PC-9 (cell line): ENCODE measurements at regions not wholly inside any gene's neighbourhood (a gene's known extent, or its start where the extent isn't known, plus 50 kb on each side); places are given as distances from the start of the nearest gene placed in this dataset.

ENCODE experiments used
- BruUV-seq: library from RNA; stranded (reverse); fragments of 400-500 nt; replicated peaks from 2 replicates; lab custom pipeline; 2021; lab: Mats Ljungman, UMichigan
- CTCF ChIA-PET: fragments of 300-600 bp; sonication (Branson Sonifier 250); formaldehyde crosslinking; loops from one replicate; lab custom pipeline; 2022; ENCODE audit warnings: antibody characterized with exemption; lab: Charles Lee
- POLR2A ChIA-PET: fragments of 300-600 bp; sonication (Branson Sonifier 250); formaldehyde crosslinking; loops from one replicate; lab custom pipeline; 2022; ENCODE audit warnings: antibody characterized with exemption; ENCODE audit not compliant: unreplicated experiment; lab: Charles Lee
- DNase-seq, 2 experiments: peaks; one replicate each; pipeline versions ENCODE4 v3.0.0 to v3.0.0-alpha.2; 2015 to 2022; ENCODE audit warnings: mixed read lengths in 1 of 2
- H2AFZ ChIP-seq: fragments of 200-600 bp; sonication (generic); 2 replicates; pipeline ENCODE4 v1.8.1; 2017; ENCODE audit warnings: antibody characterized with exemption
- H3F3A ChIP-seq: fragments of 200-600 bp; sonication (generic); 2 replicates; pipeline ENCODE4 v1.8.1; 2017; ENCODE audit warnings: antibody characterized with exemption, mild to moderate bottlenecking, low read depth; ENCODE audit not compliant: insufficient read depth
- H3K27ac ChIP-seq: fragments of 200-600 bp; sonication (generic); 2 replicates; pipeline ENCODE4 v1.6.1; 2016; ENCODE audit warnings: mixed run types
- H3K27me3 ChIP-seq: fragments of 200-600 bp; sonication (generic); 2 replicates; pipeline ENCODE4 v1.6.1; 2016; ENCODE audit warnings: low read depth, mixed run types; ENCODE audit not compliant: insufficient read depth
- H3K36me3 ChIP-seq: fragments of 200-600 bp; sonication (generic); 2 replicates; pipeline ENCODE4 v1.6.1; 2016; ENCODE audit warnings: low read depth, mixed run types
- H3K4me1 ChIP-seq: fragments of 200-600 bp; sonication (generic); replicated peaks from 2 replicates; pipeline ENCODE4 v1.6.1; 2016; ENCODE audit warnings: mixed run types; ENCODE audit not compliant: insufficient read depth
- H3K4me2 ChIP-seq: fragments of 200-600 bp; sonication (generic); 2 replicates; pipeline ENCODE4 v1.6.1; 2017; ENCODE audit warnings: mixed run types
- H3K4me3 ChIP-seq: fragments of 200-600 bp; sonication (generic); 2 replicates; pipeline ENCODE4 v1.6.1; 2016; ENCODE audit warnings: mixed run types
- H3K79me2 ChIP-seq: fragments of 200-600 bp; sonication (generic); 2 replicates; pipeline ENCODE4 v1.6.1; 2017; ENCODE audit warnings: low read depth, mixed run types
- H3K9me2 ChIP-seq: fragments of 200-600 bp; sonication (generic); 2 replicates; pipeline ENCODE4 v1.8.1; 2017; ENCODE audit warnings: mild to moderate bottlenecking; ENCODE audit not compliant: insufficient read depth
- H3K9me3 ChIP-seq: fragments of 200-600 bp; sonication (generic); 2 replicates; pipeline ENCODE4 v1.8.1; 2016; ENCODE audit warnings: low read depth; ENCODE audit not compliant: insufficient read depth
- H4K20me1 ChIP-seq: fragments of 200-600 bp; sonication (generic); 2 replicates; pipeline ENCODE4 v1.8.1; 2017; ENCODE audit not compliant: insufficient read depth
- EZH2 ChIP-seq: fragments of 200-600 bp; sonication (generic); IDR thresholded peaks from 2 replicates; pipeline ENCODE4 v1.8.0; 2017; ENCODE audit warnings: antibody characterized with exemption, low read depth
- intact Hi-C: fragments of 100-400 bp; cut with micrococcal nuclease; formaldehyde crosslinking; loops from one replicate; pipeline ENCODE4 v1.10.0; 2022; ENCODE audit not compliant: unreplicated experiment
- TF ChIP-seq, protein P1 (sequence below): fragments of 200-600 bp; sonication (generic); conservative IDR thresholded peaks from 2 replicates; pipeline ENCODE4 v1.6.1; 2017; ENCODE audit warnings: mixed run types, antibody characterized with exemption, mild to moderate bottlenecking, moderate library complexity

DNA sequence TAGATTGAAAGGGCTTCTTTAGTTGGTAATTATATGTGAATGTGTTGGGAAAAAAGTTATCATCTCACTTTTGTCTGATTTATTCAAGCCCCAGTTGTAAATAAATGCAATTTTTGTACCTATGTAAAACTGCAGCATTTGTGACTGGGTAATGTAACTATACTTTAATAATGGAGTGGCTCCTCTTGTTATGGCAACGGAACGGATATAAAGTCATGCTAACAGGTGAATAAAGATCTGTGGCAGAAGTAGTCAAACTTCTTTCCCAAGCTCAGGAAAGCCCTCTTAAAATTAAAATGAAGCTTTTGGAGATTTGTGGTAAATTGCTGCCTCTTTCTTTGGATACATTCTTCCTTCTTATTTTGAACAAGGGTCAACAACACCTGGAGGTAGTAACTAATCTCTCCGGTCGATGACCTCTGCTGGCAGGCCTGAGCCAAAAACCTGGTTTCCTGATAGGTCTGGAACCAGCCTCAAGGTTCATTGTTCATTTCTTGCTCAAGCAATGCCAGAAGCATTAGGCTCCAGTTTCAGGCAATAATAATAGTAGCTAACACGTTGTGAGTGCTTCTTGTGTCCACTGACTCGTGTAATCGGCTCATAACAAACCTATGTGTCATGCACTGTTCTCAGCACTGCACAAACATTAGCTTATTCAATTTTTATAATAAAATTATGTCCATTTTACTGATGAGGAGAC lies 313.4 kb upstream of the DACH1 start:
- Histone ChIP-seq H3K4me1 (0 out of 2 replicates have a peak, but pooled peaks cover 6% of the 10 kb centered on the region), H3K27me3 (no peaks in the 10 kb centered on the region), H3K27ac (no peak overlapping the region), H3K4me2 (no peak overlapping the region), H4K20me1 (peaks cover 2% of the 10 kb centered on the region; the same call in 1 of the 2 replicates), H3K9me2 (no peaks in the 10 kb centered on the region), H3F3A (no peaks in the 10 kb centered on the region), H3K4me3 (no peak overlapping the region), H3K36me3 (no peaks in the 10 kb centered on the region), H2AFZ (peak overlapping the region; percentile 10; the same call in 1 of the 2 replicates), H3K79me2 (no peaks in the 10 kb centered on the region), H3K9me3 (no peaks in the 10 kb centered on the region; the same call in 1 of the 2 replicates)
- CTCF ChIA-PET = no interaction called here
- TF ChIP-seq, protein P1, sequence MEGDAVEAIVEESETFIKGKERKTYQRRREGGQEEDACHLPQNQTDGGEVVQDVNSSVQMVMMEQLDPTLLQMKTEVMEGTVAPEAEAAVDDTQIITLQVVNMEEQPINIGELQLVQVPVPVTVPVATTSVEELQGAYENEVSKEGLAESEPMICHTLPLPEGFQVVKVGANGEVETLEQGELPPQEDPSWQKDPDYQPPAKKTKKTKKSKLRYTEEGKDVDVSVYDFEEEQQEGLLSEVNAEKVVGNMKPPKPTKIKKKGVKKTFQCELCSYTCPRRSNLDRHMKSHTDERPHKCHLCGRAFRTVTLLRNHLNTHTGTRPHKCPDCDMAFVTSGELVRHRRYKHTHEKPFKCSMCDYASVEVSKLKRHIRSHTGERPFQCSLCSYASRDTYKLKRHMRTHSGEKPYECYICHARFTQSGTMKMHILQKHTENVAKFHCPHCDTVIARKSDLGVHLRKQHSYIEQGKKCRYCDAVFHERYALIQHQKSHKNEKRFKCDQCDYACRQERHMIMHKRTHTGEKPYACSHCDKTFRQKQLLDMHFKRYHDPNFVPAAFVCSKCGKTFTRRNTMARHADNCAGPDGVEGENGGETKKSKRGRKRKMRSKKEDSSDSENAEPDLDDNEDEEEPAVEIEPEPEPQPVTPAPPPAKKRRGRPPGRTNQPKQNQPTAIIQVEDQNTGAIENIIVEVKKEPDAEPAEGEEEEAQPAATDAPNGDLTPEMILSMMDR = no peak
- no peak for TF ChIP-seq EZH2
- peak; percentile 29 to 74 for DNase-seq
- POLR2A ChIA-PET = interaction anchor here (0.5 kb wide), 1 partner anchor 15 kb away, joined by 3 read pairs; no protein-coding TSS in a partner anchor
- no TSS peak for BruUV-seq
- intact Hi-C loops = no loop called here

DNA sequence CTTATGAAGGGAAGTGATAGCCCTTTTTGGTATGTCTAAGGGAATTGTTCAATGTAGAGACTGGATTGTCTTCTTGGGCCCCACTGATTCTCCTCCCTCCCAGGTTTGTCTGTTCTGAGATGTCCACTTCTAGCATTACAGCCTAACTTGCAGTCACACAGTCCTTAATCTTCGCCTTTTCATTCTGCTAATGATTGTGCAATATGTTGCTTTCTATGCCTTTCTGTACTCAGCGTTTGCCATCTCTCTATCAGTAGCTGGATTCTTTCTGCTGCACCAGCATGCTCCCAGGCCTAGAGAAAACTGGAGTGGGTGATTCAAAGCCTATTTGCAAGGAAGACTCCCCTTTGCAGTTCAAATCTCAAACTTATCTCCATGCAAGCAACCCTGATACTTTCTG lies 307.5 kb upstream of the DACH1 start:
- H3K27me3 ChIP-seq = no peaks in the 10 kb centered on the region
- H3K9me2 ChIP-seq = no peaks in the 10 kb centered on the region
- no peaks in the 10 kb centered on the region for H3F3A ChIP-seq
- no peak for DNase-seq
- no peaks in the 10 kb centered on the region for H3K4me1 ChIP-seq
- no peak overlapping the region for H3K4me3 ChIP-seq
- H3K79me2 ChIP-seq = no peaks in the 10 kb centered on the region
- ChIA-PET POLR2A (no interaction called here), CTCF (no interaction called here)
- intact Hi-C loops = no loop called here
- no peaks in the 10 kb centered on the region; the same call in 1 of the 2 replicates for H3K9me3 ChIP-seq
- TF ChIP-seq, protein P1 = no peak
- no peak overlapping the region for H2AFZ ChIP-seq
- no TSS peak for BruUV-seq
- no peaks in the 10 kb centered on the region for H3K36me3 ChIP-seq
- H3K4me2 ChIP-seq = no peak overlapping the region
- H3K27ac ChIP-seq = no peak overlapping the region
- peaks cover 3% of the 10 kb centered on the region; the same call in 1 of the 2 replicates for H4K20me1 ChIP-seq

DNA sequence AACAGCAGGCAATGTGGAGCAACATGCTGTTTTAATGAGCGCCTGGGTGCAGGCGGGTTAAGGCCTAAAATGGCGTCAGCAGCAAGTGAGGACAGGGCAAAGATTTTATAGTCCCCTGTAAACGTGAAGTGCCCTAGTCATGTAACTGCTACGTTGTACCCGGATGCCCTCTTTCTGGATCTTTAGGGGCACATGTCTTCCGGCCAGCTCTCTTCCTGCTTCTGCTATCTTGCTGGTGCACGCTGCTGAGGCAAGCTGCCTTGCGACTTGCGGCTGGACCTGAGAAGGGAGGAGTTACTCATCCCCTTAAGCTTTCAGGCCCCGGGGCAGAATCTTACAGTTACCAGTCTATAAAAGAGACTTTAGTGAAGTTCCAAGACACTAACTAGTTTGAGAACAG lies 303.6 kb upstream of the DACH1 start:
- Histone ChIP-seq H3K79me2 (no peaks in the 10 kb centered on the region), H2AFZ (no peak overlapping the region), H3K27me3 (no peaks in the 10 kb centered on the region), H3K36me3 (no peaks in the 10 kb centered on the region), H3F3A (no peaks in the 10 kb centered on the region), H3K4me3 (no peak overlapping the region), H3K9me3 (no peaks in the 10 kb centered on the region), H3K4me2 (no peak overlapping the region), H3K27ac (no peak overlapping the region), H4K20me1 (peaks cover 3% of the 10 kb centered on the region; the same call in 1 of the 2 replicates), H3K4me1 (no peaks in the 10 kb centered on the region; the same call in 1 of the 2 replicates), H3K9me2 (no peaks in the 10 kb centered on the region)
- DNase-seq = no peak
- intact Hi-C loops = no loop called here
- no peak for TF ChIP-seq EZH2
- TF ChIP-seq, protein P1 = no peak
- BruUV-seq = no TSS peak
- ChIA-PET POLR2A (interaction anchor here (0.6 kb wide), 1 partner anchor 295 kb away, joined by 5 read pairs; no protein-coding TSS in a partner anchor), CTCF (no interaction called here)
